ENCODE measurements at regions not wholly inside any gene's neighbourhood (a gene's known extent, or its start where the extent isn't known, plus 50 kb on each side); places are given as distances from the start of the nearest gene placed in this dataset.

DNA sequence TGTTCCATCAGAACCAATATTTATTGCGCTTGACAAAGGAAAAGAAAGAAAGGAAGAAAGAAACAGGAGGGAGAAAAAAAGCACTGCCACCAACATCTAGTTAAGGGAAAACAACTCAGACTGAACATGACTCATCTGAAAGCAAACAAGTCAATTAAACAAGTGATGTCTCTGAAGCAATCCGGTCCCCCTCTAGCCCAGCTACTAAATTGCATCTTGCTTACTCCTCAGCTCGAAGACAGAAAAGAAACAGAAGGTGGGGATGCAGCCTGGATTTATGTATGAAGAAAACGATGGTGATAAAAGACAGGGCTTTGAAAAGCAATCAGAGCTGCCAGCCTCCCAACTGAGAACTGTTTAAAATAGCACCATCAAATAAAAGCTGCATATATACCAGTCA lies 188.2 kb downstream of the OMA1 start:
- TF ChIP-seq, protein P1, sequence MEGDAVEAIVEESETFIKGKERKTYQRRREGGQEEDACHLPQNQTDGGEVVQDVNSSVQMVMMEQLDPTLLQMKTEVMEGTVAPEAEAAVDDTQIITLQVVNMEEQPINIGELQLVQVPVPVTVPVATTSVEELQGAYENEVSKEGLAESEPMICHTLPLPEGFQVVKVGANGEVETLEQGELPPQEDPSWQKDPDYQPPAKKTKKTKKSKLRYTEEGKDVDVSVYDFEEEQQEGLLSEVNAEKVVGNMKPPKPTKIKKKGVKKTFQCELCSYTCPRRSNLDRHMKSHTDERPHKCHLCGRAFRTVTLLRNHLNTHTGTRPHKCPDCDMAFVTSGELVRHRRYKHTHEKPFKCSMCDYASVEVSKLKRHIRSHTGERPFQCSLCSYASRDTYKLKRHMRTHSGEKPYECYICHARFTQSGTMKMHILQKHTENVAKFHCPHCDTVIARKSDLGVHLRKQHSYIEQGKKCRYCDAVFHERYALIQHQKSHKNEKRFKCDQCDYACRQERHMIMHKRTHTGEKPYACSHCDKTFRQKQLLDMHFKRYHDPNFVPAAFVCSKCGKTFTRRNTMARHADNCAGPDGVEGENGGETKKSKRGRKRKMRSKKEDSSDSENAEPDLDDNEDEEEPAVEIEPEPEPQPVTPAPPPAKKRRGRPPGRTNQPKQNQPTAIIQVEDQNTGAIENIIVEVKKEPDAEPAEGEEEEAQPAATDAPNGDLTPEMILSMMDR (conservative IDR thresholded peaks at IDR 0.05; ENCODE audit: low read depth, low read length), result no peak
- no peak for TF ChIP-seq EZH2phosphoT487 (IDR thresholded peaks at IDR 0.05; ENCODE audit: borderline replicate concordance, low read length)

Measured in PC-3 (cell line).